Effector CD4-positive, alpha-beta T cell (primary cell): ENCODE measurements at regions not wholly inside any gene's neighbourhood (a gene's known extent, or its start where the extent isn't known, plus 50 kb on each side); places are given as distances from the start of the nearest gene placed in this dataset.

Experiments used
- DNase-seq: peaks from one replicate; pipeline ENCODE4 v3.0.0-alpha.2; 2020

- DNase-seq, result no peak
These were observed 237.4 kb downstream of the CYP26B1 start for GRCh38 chr2:71910277-71910676.

- no peak for DNase-seq
These were observed 238.9 kb downstream of the CYP26B1 start for GRCh38 chr2:71908798-71909197.

GRCh38 chr2:71907503-71907902 is 240.2 kb downstream of the CYP26B1 start:
- no peak for DNase-seq

- DNase-seq, result no peak
These were observed 241.2 kb downstream of the CYP26B1 start for GRCh38 chr2:71906357-71906973.

DNA sequence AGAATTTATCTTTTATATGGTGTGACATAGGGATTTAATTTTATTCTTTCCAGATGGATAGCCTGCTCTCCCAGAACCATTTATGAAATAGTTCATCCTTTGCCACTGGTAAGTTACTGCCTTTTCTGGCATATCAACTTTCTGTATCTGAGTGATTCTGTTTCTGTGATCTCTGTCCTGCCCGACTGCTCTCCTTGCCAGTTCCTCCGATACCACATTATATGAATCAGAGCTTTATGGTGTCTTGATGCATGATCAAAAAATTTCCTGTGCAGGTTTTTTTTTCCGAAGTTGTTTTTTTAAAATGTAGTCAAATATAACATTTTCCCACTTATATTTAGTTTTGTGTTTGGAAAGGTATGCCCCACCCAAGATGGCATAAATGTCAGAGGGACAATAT is 242.5 kb downstream of the CYP26B1 start:
- DNase-seq, result no peak

DNA sequence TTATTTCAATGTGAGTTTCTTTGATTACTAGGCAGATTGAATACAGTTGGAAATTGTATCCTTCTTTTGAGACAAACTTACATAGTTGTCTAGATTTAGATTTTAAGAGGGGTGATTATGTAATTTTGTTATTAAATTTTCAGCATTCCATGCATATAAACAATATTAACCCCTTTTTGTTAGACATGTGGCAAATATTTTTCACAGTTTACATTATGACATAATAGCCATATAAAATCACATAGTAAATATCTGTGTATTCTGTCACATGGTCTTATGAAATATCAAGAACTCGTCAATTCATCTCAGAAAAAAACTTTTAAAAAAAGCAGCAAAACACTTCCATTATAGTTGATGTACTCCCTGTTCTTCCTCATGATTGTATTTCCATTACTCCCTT is 243.8 kb downstream of the CYP26B1 start:
- no peak for DNase-seq

DNA sequence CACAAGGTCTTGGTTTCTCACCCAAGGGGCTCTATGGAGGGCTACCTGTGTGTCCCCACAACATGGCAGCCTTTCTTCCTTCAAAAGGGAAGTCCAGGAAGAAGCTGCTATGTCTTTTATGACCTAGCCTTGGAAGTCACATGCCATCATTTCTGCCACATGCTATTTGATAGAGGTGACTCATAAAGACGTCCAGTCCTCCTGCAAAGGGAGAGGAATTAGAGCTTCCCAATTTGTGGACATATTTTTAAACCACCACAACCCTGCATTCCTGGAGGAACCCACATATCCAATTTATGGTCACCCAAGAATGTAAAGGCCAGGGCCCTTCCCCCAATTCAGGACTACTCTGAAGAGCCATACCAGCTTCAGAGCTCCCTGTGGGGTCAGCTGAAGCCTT is 246.2 kb downstream of the CYP26B1 start:
- no peak for DNase-seq

DNA sequence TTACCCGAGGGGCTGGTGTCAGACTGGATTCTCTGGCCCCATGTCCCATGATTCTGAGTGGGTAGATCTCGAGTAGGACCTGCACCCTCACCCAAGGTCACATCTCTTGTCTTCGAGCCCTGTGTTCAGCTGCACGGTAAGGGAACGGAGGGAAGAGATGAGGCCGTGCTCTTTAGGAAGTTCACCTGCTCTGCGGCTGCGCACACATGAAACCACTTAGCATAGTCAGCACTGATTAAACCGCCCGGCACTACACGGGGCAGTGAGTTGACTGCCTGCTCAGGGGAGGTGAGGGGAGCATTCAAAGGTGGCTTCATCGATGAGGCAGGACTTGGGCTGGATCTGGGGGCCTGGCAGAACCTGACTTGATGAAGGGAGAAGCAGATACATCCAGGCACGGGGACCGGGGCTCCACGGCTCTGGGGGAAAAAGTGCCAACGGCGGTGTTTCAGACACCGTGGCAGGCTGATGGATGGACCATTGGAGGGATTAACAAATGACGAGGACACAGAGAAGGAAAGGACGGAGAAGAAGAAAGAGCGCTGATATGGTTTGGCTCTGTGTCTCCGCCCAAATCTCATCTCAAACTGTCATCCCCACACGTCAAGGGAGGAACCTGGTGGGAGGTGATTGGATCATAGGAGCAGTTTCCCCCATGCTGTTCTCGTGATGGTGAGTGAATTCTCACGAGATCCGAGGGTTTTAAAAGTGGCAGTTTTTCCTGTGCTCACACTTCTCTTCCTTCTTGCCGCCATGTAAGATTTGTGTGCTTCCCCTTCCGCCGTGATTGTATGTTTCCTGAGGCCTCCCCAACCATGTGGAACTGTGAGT is 248.6 kb downstream of the CYP26B1 start:
- no peak for DNase-seq

DNA sequence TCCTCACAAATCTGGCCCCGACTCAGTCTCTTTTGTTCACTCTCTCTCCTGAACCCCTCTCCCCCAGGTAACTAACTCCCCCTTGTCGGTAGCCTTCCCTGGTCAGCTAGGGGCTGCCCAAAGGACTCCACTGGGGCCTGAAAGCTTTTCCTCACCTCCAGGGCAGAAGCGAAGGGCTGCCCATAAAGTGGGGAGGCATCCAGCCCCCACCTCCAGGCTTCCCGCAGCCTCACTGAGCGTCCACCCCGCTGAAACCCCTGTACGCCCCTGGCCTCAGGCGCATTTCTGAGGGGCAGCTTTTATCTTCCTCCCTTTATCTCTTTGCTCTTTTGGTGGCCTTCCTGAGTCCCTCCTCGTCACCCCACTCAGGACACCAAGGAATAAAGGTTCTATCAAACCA is 249.3 kb downstream of the CYP26B1 start:
- DNase-seq, result no peak

- no peak for DNase-seq
These were observed 249.8 kb downstream of the CYP26B1 start for GRCh38 chr2:71897836-71898235.

GRCh38 chr2:71897137-71897480 is 250.6 kb downstream of the CYP26B1 start:
- no peak for DNase-seq

DNA sequence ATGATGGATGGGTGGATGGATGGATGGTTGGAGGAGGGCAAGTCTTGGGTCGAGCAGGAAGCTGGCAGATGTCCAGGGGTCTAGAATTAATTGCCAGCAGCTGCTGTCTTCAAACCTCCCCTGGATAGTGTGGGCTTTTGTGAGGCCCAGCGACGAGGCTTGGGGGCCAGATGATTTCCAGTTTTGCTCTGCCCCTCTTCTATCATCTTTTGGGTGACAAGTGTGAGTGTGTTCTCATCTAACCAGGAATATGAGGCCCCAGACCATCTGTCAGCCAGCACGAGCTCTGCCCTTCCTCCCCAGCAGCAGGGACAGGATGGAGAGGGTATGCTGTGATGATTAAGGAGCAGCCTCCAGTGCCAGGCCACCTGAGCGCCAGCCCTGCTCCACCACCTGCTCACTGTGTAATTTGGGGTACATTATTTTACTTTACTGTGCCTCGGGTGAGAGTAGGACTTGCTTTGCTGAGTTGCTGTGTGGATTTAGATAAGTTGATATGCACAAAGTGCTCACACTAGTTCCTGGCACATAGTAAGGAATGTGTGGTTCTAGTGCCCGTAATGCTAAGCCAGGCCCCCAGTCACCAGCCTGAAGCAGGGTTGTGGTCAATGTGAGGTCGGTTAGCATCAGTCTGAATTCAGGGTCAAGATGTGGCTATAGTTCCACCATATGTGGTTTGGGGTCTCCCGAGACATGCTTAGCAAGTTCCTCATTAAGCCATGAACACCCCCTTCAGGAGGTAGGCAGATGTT is 251.1 kb downstream of the CYP26B1 start:
- no peak for DNase-seq

DNA sequence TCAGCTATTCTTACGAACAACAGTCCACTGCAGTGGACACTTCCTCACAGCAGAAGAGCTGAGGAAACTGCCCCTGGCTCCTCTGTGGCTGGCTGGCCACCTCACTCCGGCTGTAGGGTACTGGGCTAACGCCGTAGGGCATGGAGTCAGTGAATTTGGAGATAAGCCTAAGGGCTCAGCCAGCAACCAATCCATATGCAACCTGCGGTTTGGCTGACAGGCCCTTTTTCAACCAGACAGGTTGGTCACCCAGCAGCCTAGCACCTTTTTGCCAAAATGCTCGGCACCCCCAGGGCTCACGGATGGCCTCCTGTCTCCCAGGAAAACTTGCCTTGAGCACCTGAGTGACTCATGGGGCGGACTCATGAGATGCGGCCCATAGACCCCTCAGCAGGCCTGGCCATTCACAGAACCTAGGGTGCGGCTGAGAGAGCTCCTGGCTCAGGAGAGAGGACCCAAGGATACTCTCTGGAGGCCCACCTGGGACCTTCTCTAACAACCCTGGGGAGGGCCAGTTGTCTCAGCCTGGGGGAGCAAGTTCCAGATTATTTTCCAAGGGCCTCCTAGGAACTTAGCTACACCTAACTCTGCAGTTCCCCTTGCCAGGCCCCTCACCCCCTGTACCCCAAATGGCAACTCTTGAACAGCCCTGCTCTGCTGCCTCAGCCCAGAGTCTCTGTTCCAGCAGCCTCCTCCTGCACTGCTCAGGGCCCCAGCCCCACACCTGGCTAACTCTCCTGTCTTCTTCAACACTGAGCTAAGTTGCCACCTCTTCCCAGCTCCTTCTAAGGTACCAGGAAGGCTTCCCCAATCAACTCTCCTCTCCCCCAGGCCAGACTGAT is 252.1 kb downstream of the CYP26B1 start:
- DNase-seq, result no peak

DNA sequence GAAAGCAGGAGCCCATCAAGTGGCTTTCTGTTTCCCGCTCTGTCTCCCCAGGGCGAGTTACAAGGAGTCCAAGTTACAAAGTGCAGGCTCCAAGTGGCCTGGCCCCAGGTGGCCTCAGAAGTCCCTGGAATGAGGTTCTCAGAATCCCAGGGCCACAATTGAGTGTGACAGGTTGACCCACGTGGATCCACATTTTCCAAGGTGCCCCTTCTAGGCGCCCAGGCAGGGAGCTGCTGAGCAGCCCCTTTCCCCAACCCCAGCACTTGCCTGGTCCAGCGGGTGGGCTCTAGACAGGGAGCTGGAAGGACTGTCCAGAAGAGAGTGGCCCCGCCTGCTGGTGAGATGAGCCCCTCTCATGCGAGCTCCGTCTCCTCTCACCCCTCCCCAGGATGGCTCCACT is 253.4 kb downstream of the CYP26B1 start:
- no peak for DNase-seq

- DNase-seq, result no peak
These were observed 254.0 kb downstream of the CYP26B1 start for GRCh38 chr2:71893646-71894045.

- DNase-seq, result no peak
These were observed 254.8 kb downstream of the CYP26B1 start for GRCh38 chr2:71892896-71893295.

GRCh38 chr2:71892423-71892730 is 255.3 kb downstream of the CYP26B1 start:
- no peak for DNase-seq

- no peak for DNase-seq
These were observed 255.8 kb downstream of the CYP26B1 start for GRCh38 chr2:71891719-71892422.

- no peak for DNase-seq
These were observed 256.5 kb downstream of the CYP26B1 start for GRCh38 chr2:71891155-71891554.

GRCh38 chr2:71889759-71890684 is 257.6 kb downstream of the CYP26B1 start:
- no peak for DNase-seq

DNA sequence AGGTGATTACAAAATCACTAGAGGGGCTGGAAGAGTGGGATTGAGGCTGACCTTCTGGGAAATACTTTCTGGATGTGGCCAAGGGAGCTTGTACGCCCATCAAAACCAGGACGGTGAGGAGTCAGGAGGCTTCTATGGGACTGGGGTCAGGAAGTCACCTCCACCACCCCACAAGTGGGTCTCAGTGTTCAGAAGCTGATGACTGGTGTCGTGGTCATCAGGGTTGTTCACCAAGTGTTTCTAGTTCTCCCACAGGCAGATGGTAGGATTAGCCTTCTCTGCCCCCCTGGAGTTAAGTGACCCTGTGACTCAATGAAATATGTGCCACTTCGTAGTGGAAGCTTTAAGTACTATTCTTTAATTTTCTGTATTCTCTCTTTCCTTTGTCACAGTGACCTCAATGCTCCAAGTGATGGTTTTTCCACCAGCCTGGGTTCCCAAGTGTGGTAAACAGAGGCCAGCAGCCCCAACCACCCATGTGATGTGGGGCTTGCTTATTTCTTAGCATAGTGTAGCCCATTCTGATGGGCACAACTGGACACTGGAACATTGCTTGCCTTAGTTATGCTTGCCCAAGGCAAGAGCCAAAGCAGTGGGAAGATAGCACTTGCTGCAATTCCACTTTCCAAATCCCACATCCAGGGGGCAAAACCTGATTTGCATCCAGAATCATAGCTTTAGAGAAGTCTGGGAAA is 258.8 kb downstream of the CYP26B1 start:
- DNase-seq, result no peak
